Caco-2 (cell line): ENCODE measurements at regions not wholly inside any gene's neighbourhood (a gene's known extent, or its start where the extent isn't known, plus 50 kb on each side); places are given as distances from the start of the nearest gene placed in this dataset.
"Not testable (repeated sequence)": the region's sequence is repeated elsewhere in the genome, so short reads cannot be mapped to it uniquely, and the experiment has no call there.

ENCODE experiments used
- BruUV-seq: library from RNA; stranded (reverse); fragments of 400-500 nt; replicated peaks from 2 replicates; lab custom pipeline; 2021; lab: Mats Ljungman, UMichigan
- CTCF ChIA-PET: fragments of 300-600 bp; sonication (Branson Sonifier 250); formaldehyde crosslinking; loops from one replicate; lab custom pipeline; 2022; ENCODE audit warnings: antibody characterized with exemption; lab: Charles Lee
- POLR2A ChIA-PET: fragments of 300-600 bp; sonication (Branson Sonifier 250); formaldehyde crosslinking; loops from one replicate; lab custom pipeline; 2022; ENCODE audit warnings: antibody characterized with exemption; lab: Charles Lee
- DNase-seq, 2 experiments: peaks; one replicate each; pipeline versions ENCODE4 v3.0.0 to v3.0.0-alpha.2; 2020 to 2022
- H3K27me3 ChIP-seq: replicated peaks from 2 replicates; pipeline ENCODE4 v1.6.0; 2011; ENCODE audit warnings: low read length; ENCODE audit not compliant: control insufficient read depth, insufficient read depth
- H3K36me3 ChIP-seq: 2 replicates; pipeline ENCODE4 v1.5.1; 2011; ENCODE audit warnings: low read length; ENCODE audit not compliant: control insufficient read depth, insufficient read depth
- H3K4me1 ChIP-seq: fragments of 250-450 bp; sonication (Bioruptor Pico); 2 replicates; pipeline ENCODE4 v1.5.1; 2020; ENCODE audit warnings: mild to moderate bottlenecking
- H3K4me3 ChIP-seq: 2 replicates; pipeline ENCODE4 v1.5.1; 2011; ENCODE audit warnings: low read depth, mild to moderate bottlenecking, control low read depth, low read length
- H3K9me3 ChIP-seq: fragments of 250-450 bp; sonication (Bioruptor Pico); 2 replicates; pipeline ENCODE4 v1.5.1; 2020; ENCODE audit warnings: mild to moderate bottlenecking, moderate library complexity
- H3K27ac Mint-ChIP-seq: one replicate; pipeline ENCODE4 v1.8.0; 2022; ENCODE audit warnings: mixed read lengths; ENCODE audit not compliant: unreplicated experiment
- H3K27me3 Mint-ChIP-seq: one replicate; pipeline ENCODE4 v1.8.0; 2022; ENCODE audit warnings: mixed read lengths; ENCODE audit not compliant: insufficient read depth, unreplicated experiment
- H3K36me3 Mint-ChIP-seq: one replicate; pipeline ENCODE4 v1.8.0; 2022; ENCODE audit warnings: mild to moderate bottlenecking, mixed read lengths; ENCODE audit not compliant: insufficient read depth, unreplicated experiment
- H3K4me1 Mint-ChIP-seq: one replicate; pipeline ENCODE4 v1.8.0; 2022; ENCODE audit warnings: low read depth, mixed read lengths; ENCODE audit not compliant: unreplicated experiment
- H3K4me3 Mint-ChIP-seq: one replicate; pipeline ENCODE4 v1.8.0; 2022; ENCODE audit warnings: mild to moderate bottlenecking, moderate library complexity, mixed read lengths; ENCODE audit not compliant: unreplicated experiment
- H3K9me3 Mint-ChIP-seq: one replicate; pipeline ENCODE4 v1.8.0; 2022; ENCODE audit warnings: mixed read lengths; ENCODE audit not compliant: unreplicated experiment
- CTCF ChIP-seq, 2 experiments: fragments of 200-600 bp in 1 of 2; IDR thresholded peaks; 1 replicate in 1 of 2; 2 replicates in 1 of 2; pipeline versions ENCODE4 v1.5.1 to v1.8.0; 2011 to 2022; ENCODE audit warnings: antibody characterized with exemption in 1 of 2, control low read depth in 1 of 2, inconsistent platforms in 1 of 2, low read depth in 1 of 2, low read length in 1 of 2, mild to moderate bottlenecking in 1 of 2, moderate library complexity in 1 of 2; ENCODE audit not compliant: insufficient read depth in 1 of 2, severe bottlenecking in 1 of 2, unreplicated experiment in 1 of 2
- intact Hi-C: fragments of 100-400 bp; cut with micrococcal nuclease; formaldehyde crosslinking; loops from one replicate; pipeline ENCODE4 v1.10.0; 2022; ENCODE audit not compliant: unreplicated experiment

GRCh38 chr2:138081225-138082073 is 117.2 kb downstream of the HNMT start:
- H3K4me1 ChIP-seq = no peaks in the 10 kb centered on the region
- DNase-seq = no peak
- POLR2A ChIA-PET = no interaction called here
- Mint-ChIP-seq H3K4me3 (no peak overlapping the region), H3K27me3 (no peaks in the 10 kb centered on the region), H3K27ac (no peak overlapping the region), H3K4me1 (no peaks in the 10 kb centered on the region), H3K9me3 (peaks cover 3% of the 10 kb centered on the region), H3K36me3 (no peaks in the 10 kb centered on the region)
- no peak overlapping the region for H3K4me3 ChIP-seq
- CTCF ChIA-PET = no interaction called here
- TF ChIP-seq CTCF (IDR thresholded peaks at IDR 0.05; ENCODE audit: insufficient read depth in 1 of 2, low read depth in 1 of 2, low read length in 1 of 2, severe bottlenecking in 1 of 2, unreplicated experiment in 1 of 2) = no peak
- no peaks in the 10 kb centered on the region for H3K36me3 ChIP-seq
- intact Hi-C loops = no loop called here
- H3K27me3 ChIP-seq = no peaks in the 10 kb centered on the region
- no TSS peak for BruUV-seq
- H3K9me3 ChIP-seq = no peaks in the 10 kb centered on the region

GRCh38 chr2:138084206-138084605 is 119.9 kb downstream of the HNMT start:
- H3K9me3 Mint-ChIP-seq = no peaks in the 10 kb centered on the region
- no peaks in the 10 kb centered on the region for H3K36me3 Mint-ChIP-seq
- Histone ChIP-seq H3K9me3 (no peaks in the 10 kb centered on the region), H3K4me1 (no peaks in the 10 kb centered on the region), H3K36me3 (no peaks in the 10 kb centered on the region), H3K27me3 (no peaks in the 10 kb centered on the region), H3K4me3 (no peak overlapping the region)
- no peak for DNase-seq
- CTCF ChIA-PET = no interaction called here
- no peak for TF ChIP-seq CTCF (IDR thresholded peaks at IDR 0.05; ENCODE audit: insufficient read depth in 1 of 2, low read depth in 1 of 2, low read length in 1 of 2, severe bottlenecking in 1 of 2, unreplicated experiment in 1 of 2)
- H3K27ac Mint-ChIP-seq = no peak overlapping the region
- intact Hi-C loops = no loop called here
- no peak overlapping the region for H3K4me3 Mint-ChIP-seq
- POLR2A ChIA-PET = no interaction called here
- no peaks in the 10 kb centered on the region for H3K4me1 Mint-ChIP-seq
- H3K27me3 Mint-ChIP-seq = no peaks in the 10 kb centered on the region
- BruUV-seq = no TSS peak

- H3K27me3 ChIP-seq, H3K4me1 ChIP-seq, H3K36me3 Mint-ChIP-seq, BruUV-seq, H3K4me1 Mint-ChIP-seq, H3K9me3 ChIP-seq, H3K4me3 Mint-ChIP-seq, H3K9me3 Mint-ChIP-seq, H3K36me3 ChIP-seq, intact Hi-C loops, H3K27ac Mint-ChIP-seq, CTCF ChIA-PET, H3K4me3 ChIP-seq, H3K27me3 Mint-ChIP-seq, DNase-seq, POLR2A ChIA-PET: not testable (repeated sequence)
Observed at GRCh38 chr2:138085441-138085840, 121.2 kb downstream of the HNMT start.
